Memory B cell (primary cell): ENCODE measurements at regions not wholly inside any gene's neighbourhood (a gene's known extent, or its start where the extent isn't known, plus 50 kb on each side); places are given as distances from the start of the nearest gene placed in this dataset.

Experiments
- ATAC-seq: fragments of 150-1000 bp; cut with Tn5 transposase; 2 replicates; pipeline ENCODE4 v1.10.0; 2021; ENCODE audit warnings: low read depth, mild to moderate bottlenecking, moderate library complexity
- DNase-seq, 2 donors: peaks; one replicate each; pipeline ENCODE4 v3.0.0; 2022; ENCODE audit warnings: low spot score in 2 of 2
- H3K27ac Mint-ChIP-seq: one replicate; pipeline ENCODE4 v1.8.0; 2022; ENCODE audit warnings: mild to moderate bottlenecking, moderate library complexity, mixed read lengths
- H3K27me3 Mint-ChIP-seq: one replicate; pipeline ENCODE4 v1.8.0; 2022; ENCODE audit warnings: mixed read lengths
- H3K36me3 Mint-ChIP-seq: one replicate; pipeline ENCODE4 v1.8.0; 2022; ENCODE audit warnings: mild to moderate bottlenecking, mixed read lengths
- H3K4me1 Mint-ChIP-seq: one replicate; pipeline ENCODE4 v1.8.0; 2022; ENCODE audit warnings: mixed read lengths
- H3K4me3 Mint-ChIP-seq: one replicate; pipeline ENCODE4 v1.8.0; 2022; ENCODE audit warnings: mild to moderate bottlenecking, moderate library complexity, mixed read lengths
- H3K9me3 Mint-ChIP-seq: one replicate; pipeline ENCODE4 v1.8.0; 2022; ENCODE audit warnings: mixed read lengths

GRCh38 chr6:117165911-117166499 lies 99.4 kb upstream of the VGLL2 start:
- no peak for ATAC-seq
- no peaks in the 10 kb centered on the region for H3K27me3 Mint-ChIP-seq

GRCh38 chr6:117167520-117168271 lies 97.7 kb upstream of the VGLL2 start:
- no peaks in the 10 kb centered on the region for H3K9me3 Mint-ChIP-seq
- H3K36me3 Mint-ChIP-seq, result no peaks in the 10 kb centered on the region
- DNase-seq, result no peak
- H3K4me1 Mint-ChIP-seq, result no peaks in the 10 kb centered on the region
- no peaks in the 10 kb centered on the region for H3K27me3 Mint-ChIP-seq
- no peak overlapping the region for H3K27ac Mint-ChIP-seq
- no peak for ATAC-seq
- H3K4me3 Mint-ChIP-seq, result no peak overlapping the region

More at GRCh38 chr6:117165911-117166499, 99.4 kb upstream of the VGLL2 start:
- no peak overlapping the region for H3K4me3 Mint-ChIP-seq
- H3K27ac Mint-ChIP-seq, result no peak overlapping the region
- no peaks in the 10 kb centered on the region for H3K9me3 Mint-ChIP-seq
- DNase-seq, result no peak
- no peaks in the 10 kb centered on the region for H3K36me3 Mint-ChIP-seq
- no peaks in the 10 kb centered on the region for H3K4me1 Mint-ChIP-seq

GRCh38 chr6:117168296-117169063 lies 96.9 kb upstream of the VGLL2 start:
- H3K27me3 Mint-ChIP-seq, result no peaks in the 10 kb centered on the region
- no peaks in the 10 kb centered on the region for H3K9me3 Mint-ChIP-seq
- H3K36me3 Mint-ChIP-seq, result no peaks in the 10 kb centered on the region
- ATAC-seq (no peak), DNase-seq (no peak)
- no peak overlapping the region for H3K27ac Mint-ChIP-seq
- H3K4me3 Mint-ChIP-seq, result no peak overlapping the region
- H3K4me1 Mint-ChIP-seq, result no peaks in the 10 kb centered on the region

- Mint-ChIP-seq H3K9me3 (no peaks in the 10 kb centered on the region), H3K4me1 (no peaks in the 10 kb centered on the region), H3K27ac (no peak overlapping the region), H3K27me3 (no peaks in the 10 kb centered on the region), H3K36me3 (no peaks in the 10 kb centered on the region), H3K4me3 (no peak overlapping the region)
- DNase-seq, result no peak
- no peak for ATAC-seq
Observed at GRCh38 chr6:117169064-117169665, 96.2 kb upstream of the VGLL2 start.

- H3K4me3 Mint-ChIP-seq, result no peak overlapping the region
- no peaks in the 10 kb centered on the region for H3K4me1 Mint-ChIP-seq
- H3K9me3 Mint-ChIP-seq, result no peaks in the 10 kb centered on the region
- DNase-seq (no peak), ATAC-seq (no peak)
- H3K27ac Mint-ChIP-seq, result no peak overlapping the region
- H3K27me3 Mint-ChIP-seq, result no peaks in the 10 kb centered on the region
- no peaks in the 10 kb centered on the region for H3K36me3 Mint-ChIP-seq
Observed at GRCh38 chr6:117169781-117170281, 95.5 kb upstream of the VGLL2 start.

GRCh38 chr6:117174835-117175360 lies 90.5 kb upstream of the VGLL2 start:
- H3K4me1 Mint-ChIP-seq, result no peaks in the 10 kb centered on the region
- no peak for ATAC-seq

GRCh38 chr6:117188627-117189201 lies 76.6 kb upstream of the VGLL2 start:
- no peak for ATAC-seq
- Mint-ChIP-seq H3K27me3 (no peaks in the 10 kb centered on the region), H3K36me3 (no peaks in the 10 kb centered on the region)

More at GRCh38 chr6:117174835-117175360, 90.5 kb upstream of the VGLL2 start:
- Mint-ChIP-seq H3K36me3 (no peaks in the 10 kb centered on the region), H3K27ac (no peak overlapping the region), H3K9me3 (peaks cover 11% of the 10 kb centered on the region), H3K4me3 (no peak overlapping the region), H3K27me3 (no peaks in the 10 kb centered on the region)
- no peak for DNase-seq

GRCh38 chr6:117191009-117191408 lies 74.3 kb upstream of the VGLL2 start:
- Mint-ChIP-seq H3K4me1 (no peaks in the 10 kb centered on the region), H3K9me3 (peaks cover 1% of the 10 kb centered on the region)
- no peak for ATAC-seq

More at GRCh38 chr6:117188627-117189201, 76.6 kb upstream of the VGLL2 start:
- H3K9me3 Mint-ChIP-seq, result peaks cover 1% of the 10 kb centered on the region
- no peak overlapping the region for H3K27ac Mint-ChIP-seq
- H3K4me1 Mint-ChIP-seq, result no peaks in the 10 kb centered on the region
- no peak overlapping the region for H3K4me3 Mint-ChIP-seq
- DNase-seq, result no peak

GRCh38 chr6:117191448-117191847 lies 73.9 kb upstream of the VGLL2 start:
- Mint-ChIP-seq H3K4me1 (no peaks in the 10 kb centered on the region), H3K36me3 (no peaks in the 10 kb centered on the region), H3K4me3 (no peak overlapping the region), H3K27ac (no peak overlapping the region), H3K9me3 (peaks cover 1% of the 10 kb centered on the region), H3K27me3 (no peaks in the 10 kb centered on the region)
- DNase-seq (no peak), ATAC-seq (no peak)

More at GRCh38 chr6:117191009-117191408, 74.3 kb upstream of the VGLL2 start:
- Mint-ChIP-seq H3K27me3 (no peaks in the 10 kb centered on the region), H3K36me3 (no peaks in the 10 kb centered on the region), H3K27ac (no peak overlapping the region), H3K4me3 (no peak overlapping the region)
- no peak for DNase-seq

- no peaks in the 10 kb centered on the region for H3K27me3 Mint-ChIP-seq
- no peak overlapping the region for H3K4me3 Mint-ChIP-seq
- H3K27ac Mint-ChIP-seq, result no peak overlapping the region
- no peaks in the 10 kb centered on the region for H3K4me1 Mint-ChIP-seq
- ATAC-seq (no peak), DNase-seq (no peak)
- peaks cover 1% of the 10 kb centered on the region for H3K9me3 Mint-ChIP-seq
- H3K36me3 Mint-ChIP-seq, result no peaks in the 10 kb centered on the region
Observed at GRCh38 chr6:117194271-117194670, 71.1 kb upstream of the VGLL2 start.

- H3K4me1 Mint-ChIP-seq, result no peaks in the 10 kb centered on the region
- no peak overlapping the region for H3K4me3 Mint-ChIP-seq
- H3K27ac Mint-ChIP-seq, result no peak overlapping the region
- peaks cover 1% of the 10 kb centered on the region for H3K9me3 Mint-ChIP-seq
- DNase-seq (no peak), ATAC-seq (no peak)
- no peaks in the 10 kb centered on the region for H3K36me3 Mint-ChIP-seq
- no peaks in the 10 kb centered on the region for H3K27me3 Mint-ChIP-seq
Observed at GRCh38 chr6:117194978-117195377, 70.4 kb upstream of the VGLL2 start.

- Mint-ChIP-seq H3K27ac (no peak overlapping the region), H3K4me3 (no peak overlapping the region), H3K27me3 (no peaks in the 10 kb centered on the region), H3K9me3 (no peaks in the 10 kb centered on the region), H3K36me3 (no peaks in the 10 kb centered on the region), H3K4me1 (no peaks in the 10 kb centered on the region)
- DNase-seq, result no peak
- ATAC-seq, result no peak
Observed at GRCh38 chr6:117195728-117196127, 69.6 kb upstream of the VGLL2 start.

GRCh38 chr6:117200067-117200466 lies 65.3 kb upstream of the VGLL2 start:
- Mint-ChIP-seq H3K4me1 (no peaks in the 10 kb centered on the region), H3K27me3 (no peaks in the 10 kb centered on the region), H3K36me3 (no peaks in the 10 kb centered on the region), H3K9me3 (no peaks in the 10 kb centered on the region), H3K27ac (no peak overlapping the region), H3K4me3 (no peak overlapping the region)
- DNase-seq (no peak), ATAC-seq (no peak)
